Lower leg skin (tissue), 4 donors: ENCODE measurements at regions not wholly inside any gene's neighbourhood (a gene's known extent, or its start where the extent isn't known, plus 50 kb on each side); places are given as distances from the start of the nearest gene placed in this dataset.

Experiments
- DNase-seq, 2 donors: peaks; one replicate each; pipeline ENCODE4 v3.0.0-alpha.2; 2019; ENCODE audit warnings: low spot score in 2 of 2
- H3K4me3 ChIP-seq: fragments of 200-600 bp; sonication (generic); 2 replicates; pipeline ENCODE4 v1.5.1; 2017; ENCODE audit warnings: mild to moderate bottlenecking, low read depth; ENCODE audit not compliant: poor library complexity, severe bottlenecking
- POLR2A ChIP-seq, 2 donors: fragments of 450-650 bp; IDR thresholded peaks; one replicate each; pipeline ENCODE4 v1.6.1; 2016 to 2017; ENCODE audit warnings: antibody characterized with exemption in 2 of 2, mild to moderate bottlenecking in 1 of 2, moderate library complexity in 1 of 2
- WGBS, 2 donors: methylation state at CpG; one replicate each; pipeline ENCODE4 v1.1.5; 2018; 5-methylcytosine and 5-hydroxymethylcytosine counted together
- intact Hi-C: fragments of 100-400 bp; cut with DNase I; formaldehyde crosslinking; loops from one replicate; pipeline ENCODE4 v1.15.0; 2023; ENCODE audit warnings: low total_unique reads
- TF ChIP-seq, protein P1 (sequence below), 3 donors: fragments of 450-650 bp; IDR thresholded peaks; one replicate each; pipeline ENCODE4 v1.5.1; 2016; ENCODE audit warnings: antibody characterized with exemption in 3 of 3, mild to moderate bottlenecking in 3 of 3, moderate library complexity in 2 of 3

DNA sequence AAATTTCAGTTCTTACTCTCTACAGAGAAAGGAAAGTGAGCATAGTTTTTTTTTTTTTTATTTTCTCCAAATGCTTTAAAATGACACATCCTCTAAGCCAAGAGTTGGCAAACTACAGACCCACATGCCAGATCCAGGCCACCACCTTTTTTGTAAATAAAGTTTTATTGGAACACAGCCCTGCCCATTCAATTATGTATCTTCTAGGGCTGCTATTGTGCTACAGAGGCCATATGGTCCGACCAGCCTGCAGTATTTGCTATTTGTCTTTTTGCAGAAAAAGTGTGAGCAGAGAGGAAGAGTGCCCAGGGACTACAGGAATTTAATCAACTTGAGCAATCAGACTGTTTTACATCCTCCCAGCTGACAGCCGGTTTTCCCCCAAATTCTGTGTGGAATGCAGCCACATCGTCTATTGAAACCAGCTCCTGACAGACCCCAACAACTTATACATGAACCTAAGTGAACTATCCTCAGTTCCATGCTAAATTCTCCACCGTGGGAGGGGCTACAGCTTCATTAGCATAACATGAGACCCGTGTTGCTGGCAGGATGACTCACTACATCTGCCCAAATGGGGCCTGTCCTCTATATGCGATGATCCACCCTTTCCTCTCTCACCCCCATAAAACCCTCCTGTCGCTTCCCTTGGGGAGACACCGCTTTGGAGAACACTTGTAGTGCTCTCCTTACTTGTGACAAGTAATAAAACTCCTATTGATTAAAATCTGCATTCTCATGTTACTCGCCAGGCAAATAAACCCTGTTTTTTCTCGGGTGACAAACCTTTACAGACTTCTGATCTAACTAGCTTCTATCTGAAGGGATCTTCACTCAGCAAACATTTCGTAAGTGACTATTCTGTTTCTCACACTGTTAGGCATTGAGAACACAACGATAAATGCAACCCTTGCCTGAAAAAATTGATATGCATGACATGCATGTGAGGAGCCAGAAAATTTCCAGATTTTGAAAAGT, 149.4 kb upstream of the HS3ST3A1 start:
- 60 to 65% methylated on average over 12 of the region's 12 CpGs for WGBS, 2 donors
- intact Hi-C loops = no loop called here
- no peak for TF ChIP-seq POLR2A (IDR thresholded peaks at IDR 0.05)
- TF ChIP-seq, protein P1, sequence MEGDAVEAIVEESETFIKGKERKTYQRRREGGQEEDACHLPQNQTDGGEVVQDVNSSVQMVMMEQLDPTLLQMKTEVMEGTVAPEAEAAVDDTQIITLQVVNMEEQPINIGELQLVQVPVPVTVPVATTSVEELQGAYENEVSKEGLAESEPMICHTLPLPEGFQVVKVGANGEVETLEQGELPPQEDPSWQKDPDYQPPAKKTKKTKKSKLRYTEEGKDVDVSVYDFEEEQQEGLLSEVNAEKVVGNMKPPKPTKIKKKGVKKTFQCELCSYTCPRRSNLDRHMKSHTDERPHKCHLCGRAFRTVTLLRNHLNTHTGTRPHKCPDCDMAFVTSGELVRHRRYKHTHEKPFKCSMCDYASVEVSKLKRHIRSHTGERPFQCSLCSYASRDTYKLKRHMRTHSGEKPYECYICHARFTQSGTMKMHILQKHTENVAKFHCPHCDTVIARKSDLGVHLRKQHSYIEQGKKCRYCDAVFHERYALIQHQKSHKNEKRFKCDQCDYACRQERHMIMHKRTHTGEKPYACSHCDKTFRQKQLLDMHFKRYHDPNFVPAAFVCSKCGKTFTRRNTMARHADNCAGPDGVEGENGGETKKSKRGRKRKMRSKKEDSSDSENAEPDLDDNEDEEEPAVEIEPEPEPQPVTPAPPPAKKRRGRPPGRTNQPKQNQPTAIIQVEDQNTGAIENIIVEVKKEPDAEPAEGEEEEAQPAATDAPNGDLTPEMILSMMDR (IDR thresholded peaks at IDR 0.05) = no peak
- DNase-seq = no peak
- H3K4me3 ChIP-seq = no peak overlapping the region

- intact Hi-C loops = no loop called here
Observed at GRCh38 chr17:13753154-13753553, 151.4 kb upstream of the HS3ST3A1 start.

DNA sequence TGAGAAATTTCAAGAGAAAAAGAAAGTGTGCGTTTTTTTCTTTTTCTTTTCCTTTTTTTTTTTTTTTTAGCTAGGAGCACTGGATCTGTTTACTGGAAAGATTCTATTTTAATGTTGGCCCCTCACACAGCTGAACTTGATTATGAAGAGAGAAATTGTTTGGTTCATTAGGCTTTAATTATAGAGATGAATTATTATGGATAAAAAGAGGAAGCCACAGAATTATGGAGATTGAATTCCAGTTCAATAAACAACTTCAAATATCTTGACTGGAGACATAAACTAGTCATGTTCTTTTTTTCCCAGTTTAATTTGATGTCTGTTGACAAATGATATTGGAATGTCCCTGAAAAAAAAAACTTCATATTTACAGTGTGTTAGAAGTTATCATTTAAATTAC, 152.0 kb upstream of the HS3ST3A1 start:
- no peak overlapping the region for H3K4me3 ChIP-seq
- WGBS, 2 donors = 50 to 73% methylated on average over 1 of the region's 1 CpG
- intact Hi-C loops = no loop called here
- TF ChIP-seq, protein P1 (IDR thresholded peaks at IDR 0.05) = no peak
- TF ChIP-seq POLR2A (IDR thresholded peaks at IDR 0.05) = no peak
- DNase-seq = no peak

More at GRCh38 chr17:13753154-13753553, 151.4 kb upstream of the HS3ST3A1 start:
- 83 to 88% methylated on average over 3 of the region's 3 CpGs for WGBS, 2 donors
- no peak for DNase-seq
- TF ChIP-seq, protein P1 (IDR thresholded peaks at IDR 0.05) = no peak
- TF ChIP-seq POLR2A (IDR thresholded peaks at IDR 0.05) = no peak
- no peak overlapping the region for H3K4me3 ChIP-seq

DNA sequence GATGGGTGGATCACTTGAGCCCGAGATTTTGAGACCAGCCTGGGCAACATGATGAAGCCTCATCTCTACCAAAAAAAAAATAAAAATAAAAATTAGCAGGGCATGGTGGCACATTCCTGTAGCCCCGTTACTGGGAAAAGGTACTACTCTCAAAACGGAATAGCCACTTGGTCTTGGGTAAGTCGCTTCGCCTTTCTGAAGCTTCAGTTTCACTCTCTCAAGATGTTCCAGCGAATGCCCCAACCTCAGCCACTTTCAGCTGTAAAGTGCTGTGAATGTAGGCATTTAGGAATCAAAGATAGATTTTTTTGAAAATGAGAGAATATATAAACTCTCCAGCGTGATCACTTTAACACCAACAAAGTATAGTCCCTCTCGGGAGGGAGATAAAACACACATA, 154.1 kb upstream of the HS3ST3A1 start:
- TF ChIP-seq, protein P1 (IDR thresholded peaks at IDR 0.05) = no peak
- no peak for TF ChIP-seq POLR2A (IDR thresholded peaks at IDR 0.05)
- no peak overlapping the region for H3K4me3 ChIP-seq
- intact Hi-C loops = no loop called here
- 89 to 93% methylated on average over 8 of the region's 8 CpGs for WGBS, 2 donors
- DNase-seq = no peak

DNA sequence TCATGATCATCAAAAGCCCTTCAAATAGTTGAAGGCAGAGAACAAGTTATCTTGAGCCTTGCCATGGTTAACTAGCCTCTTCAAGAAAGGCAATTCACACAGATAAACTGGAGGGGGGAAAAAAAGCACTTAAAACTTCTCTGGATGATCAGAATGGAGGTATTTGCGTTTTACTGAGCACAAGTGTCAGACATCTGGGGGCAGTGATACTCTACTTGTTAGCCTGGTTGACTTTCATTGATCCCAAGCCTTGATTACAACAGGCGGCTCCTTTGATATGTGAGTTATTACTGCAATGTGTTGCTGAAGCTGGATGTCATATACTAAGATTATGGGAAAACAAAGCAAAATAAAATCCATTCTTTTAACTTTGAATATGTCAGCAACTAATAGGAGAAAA, 155.0 kb upstream of the HS3ST3A1 start:
- H3K4me3 ChIP-seq = no peak overlapping the region
- 61 to 68% methylated on average over 2 of the region's 2 CpGs for WGBS, 2 donors
- DNase-seq = no peak
- no peak for TF ChIP-seq POLR2A (IDR thresholded peaks at IDR 0.05)
- TF ChIP-seq, protein P1 (IDR thresholded peaks at IDR 0.05) = no peak
- intact Hi-C loops = no loop called here
